ENCODE measurements at regions not wholly inside any gene's neighbourhood (a gene's known extent, or its start where the extent isn't known, plus 50 kb on each side); places are given as distances from the start of the nearest gene placed in this dataset.

- DNase-seq (ENCODE audit: low spot score) = no peak
- intact Hi-C loops (cut with DNase I) = no loop called here
These were observed 51.3 kb upstream of the LRRN2 start for GRCh38 chr1:204736836-204737235.

GRCh38 chr1:204738506-204738905 lies 53.0 kb upstream of the LRRN2 start:
- DNase-seq (ENCODE audit: low spot score) = no peak
- intact Hi-C loops (cut with DNase I) = no loop called here

GRCh38 chr1:204740354-204740753 lies 54.8 kb upstream of the LRRN2 start:
- intact Hi-C loops (cut with DNase I) = no loop called here
- no peak for DNase-seq (ENCODE audit: low spot score)

GRCh38 chr1:204741440-204741839 lies 55.9 kb upstream of the LRRN2 start:
- DNase-seq (ENCODE audit: low spot score) = no peak
- intact Hi-C loops (cut with DNase I) = no loop called here

- intact Hi-C loops (cut with DNase I) = no loop called here
- DNase-seq (ENCODE audit: low spot score) = no peak
These were observed 57.2 kb upstream of the LRRN2 start for GRCh38 chr1:204742676-204743251.

DNA sequence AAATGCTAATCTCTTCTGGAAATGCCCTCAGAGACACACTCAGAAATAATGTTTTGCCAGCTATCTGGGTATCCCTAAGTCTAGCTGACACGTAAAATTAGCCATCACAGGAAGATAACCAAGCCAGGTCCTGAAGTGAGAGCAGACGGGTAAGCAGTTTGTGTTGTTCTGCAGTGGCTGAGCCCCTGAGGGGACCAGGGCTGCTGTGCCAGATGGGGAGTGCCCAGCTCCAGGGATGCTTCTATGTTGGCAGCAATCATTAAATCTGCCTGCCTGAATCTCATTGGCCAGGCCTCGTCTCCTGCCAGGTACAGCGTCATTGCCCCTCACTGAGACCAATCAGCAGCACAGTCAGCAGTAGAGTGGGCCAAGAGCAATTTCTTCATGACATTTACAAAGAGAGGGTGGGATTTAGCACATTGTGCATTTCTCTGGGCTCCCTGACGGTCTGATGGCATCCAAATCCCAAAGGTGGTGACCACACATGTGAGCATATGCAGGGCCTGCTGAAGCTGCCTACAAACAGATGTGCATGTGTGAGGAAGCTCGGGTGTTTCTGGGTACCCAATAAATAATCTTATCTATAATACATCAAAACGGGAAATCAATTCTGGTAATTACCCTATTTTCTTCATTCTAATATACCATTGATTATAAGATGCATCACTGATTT lies 58.7 kb upstream of the LRRN2 start:
- intact Hi-C loops (cut with DNase I) = no loop called here
- DNase-seq (ENCODE audit: low spot score) = no peak

DNA sequence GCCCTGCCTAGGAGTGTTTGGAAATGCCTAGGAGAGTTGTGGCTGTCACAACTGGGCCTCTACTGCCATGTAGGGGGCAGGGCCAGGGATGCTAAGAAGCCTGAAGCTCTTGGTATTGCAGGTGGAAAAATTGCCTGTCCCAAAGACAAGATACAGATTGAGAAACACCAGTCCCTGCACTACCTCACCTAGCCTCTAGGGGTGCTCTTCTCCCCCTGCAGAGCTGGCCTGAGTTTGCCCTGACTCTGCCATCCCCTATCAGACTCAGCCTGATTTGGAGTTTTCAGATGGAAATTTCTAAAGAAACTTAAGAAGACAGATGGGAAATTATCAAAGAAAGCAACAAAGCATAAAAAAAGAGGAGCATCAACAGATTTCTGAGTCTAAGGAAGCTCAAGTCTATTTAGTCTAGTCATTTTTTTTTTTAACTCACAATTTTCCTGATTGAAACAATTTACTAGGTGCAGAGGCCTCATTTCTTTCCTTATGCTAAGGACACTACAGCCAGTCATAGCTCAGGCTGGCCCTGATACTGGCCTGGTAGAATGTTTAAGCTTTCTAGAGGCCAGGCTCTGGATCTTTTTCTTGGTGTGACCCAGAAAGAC lies 61.4 kb upstream of the LRRN2 start:
- intact Hi-C loops (cut with DNase I) = no loop called here
- DNase-seq (ENCODE audit: low spot score) = no peak

GRCh38 chr1:204751480-204751879 lies 65.9 kb upstream of the LRRN2 start:
- intact Hi-C loops (cut with DNase I) = no loop called here
- DNase-seq (ENCODE audit: low spot score) = no peak

DNA sequence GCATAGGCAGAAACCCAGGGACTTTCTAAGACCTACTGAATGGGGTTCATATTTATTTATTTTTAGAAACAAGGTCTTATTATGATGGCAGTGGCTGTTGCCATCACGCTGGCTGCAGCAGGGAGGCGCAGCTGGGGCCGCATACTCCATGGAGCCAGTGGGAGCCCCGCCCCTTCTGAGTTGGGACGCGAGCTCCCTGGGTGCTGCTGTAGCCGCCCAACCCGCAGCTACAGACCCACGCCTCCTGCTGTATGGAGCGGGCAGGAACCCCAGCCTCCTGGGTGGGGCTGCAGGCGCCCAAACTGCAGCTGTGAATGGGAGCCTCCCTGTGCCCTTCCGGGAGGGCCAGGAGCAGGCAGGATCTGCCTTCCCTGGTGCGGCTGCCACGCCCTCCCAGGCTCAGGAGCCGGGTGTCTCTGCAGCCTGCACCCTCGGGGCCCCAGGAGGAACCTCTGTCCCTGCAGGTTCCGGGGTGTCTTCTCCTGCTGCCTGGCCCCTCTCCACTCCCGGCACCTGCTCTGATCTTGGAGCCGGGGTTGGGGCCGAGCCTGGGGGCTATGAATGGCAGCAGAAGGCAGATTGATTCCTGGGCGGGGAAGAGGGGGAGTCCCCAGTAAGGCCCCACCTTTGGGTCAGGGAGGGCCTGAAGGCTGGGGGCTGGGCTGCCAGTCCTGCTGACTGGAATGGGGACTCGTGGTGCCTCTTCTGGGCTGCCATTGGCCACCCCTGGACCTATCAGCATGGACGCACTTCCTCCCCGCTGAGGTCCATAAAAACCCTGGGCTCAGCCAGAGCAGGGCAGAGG lies 66.5 kb upstream of the LRRN2 start:
- intact Hi-C loops (cut with DNase I) = no loop called here
- DNase-seq (ENCODE audit: low spot score) = no peak

DNA sequence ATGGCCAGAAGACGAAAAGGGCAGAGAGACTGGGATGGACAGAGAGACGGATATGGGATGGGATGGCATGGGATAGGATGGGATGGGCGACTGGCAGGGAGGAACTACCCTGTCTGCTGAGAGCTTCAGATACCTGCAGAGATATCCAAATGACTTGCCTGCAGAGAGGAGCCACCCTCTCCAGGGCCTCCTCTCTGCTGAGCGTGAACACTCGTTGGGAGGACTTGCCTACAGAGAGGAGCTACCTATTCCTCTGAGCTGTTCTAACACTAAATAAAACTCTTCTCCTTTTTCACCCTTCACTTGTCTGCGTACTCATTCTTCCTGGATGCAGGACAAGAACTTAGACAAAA lies 67.1 kb upstream of the LRRN2 start:
- intact Hi-C loops (cut with DNase I) = no loop called here
- no peak for DNase-seq (ENCODE audit: low spot score)

DNA sequence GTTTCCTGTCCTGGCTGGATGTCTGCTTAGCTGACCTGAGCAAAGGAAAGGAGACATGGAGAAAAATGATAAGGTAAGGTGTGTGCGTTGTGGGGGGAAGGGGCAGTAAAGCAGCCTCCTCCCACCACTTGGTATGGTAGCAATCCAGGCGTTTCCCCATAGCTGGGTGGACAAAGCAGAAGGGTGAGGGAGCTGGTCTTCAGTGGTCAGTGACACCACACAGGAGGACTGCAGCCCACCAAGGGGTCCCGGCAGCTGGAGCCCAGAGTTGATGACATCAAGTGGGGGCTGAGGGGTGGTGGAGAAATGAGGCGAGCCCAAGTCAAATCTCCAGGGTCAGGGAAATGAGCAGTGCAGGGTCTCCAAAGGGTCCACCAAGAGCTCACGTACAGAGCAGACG lies 69.3 kb upstream of the LRRN2 start:
- no peak for DNase-seq (ENCODE audit: low spot score)
- intact Hi-C loops (cut with DNase I) = no loop called here

- no peak for DNase-seq (ENCODE audit: low spot score)
- intact Hi-C loops (cut with DNase I) = no loop called here
These were observed 70.8 kb upstream of the LRRN2 start for GRCh38 chr1:204756349-204756748.

DNA sequence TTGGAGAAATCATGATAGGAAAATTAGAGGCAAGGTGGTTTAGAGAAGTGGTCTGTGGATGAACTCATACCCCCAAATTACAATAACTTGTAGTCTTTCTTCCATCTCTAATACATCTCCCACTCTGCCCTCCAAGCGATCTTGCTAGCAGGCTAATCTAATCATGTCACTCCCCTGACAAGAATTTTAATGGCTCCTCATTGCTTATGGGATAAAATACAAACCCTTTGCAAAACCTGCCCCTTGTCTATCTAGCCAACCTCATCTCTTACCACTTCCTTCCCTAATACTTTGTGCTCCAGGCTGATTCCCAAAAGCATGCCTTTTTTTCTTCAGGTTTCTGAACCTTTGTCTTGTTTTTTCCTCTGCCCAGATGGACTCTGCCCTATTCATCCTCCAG lies 71.3 kb upstream of the LRRN2 start:
- intact Hi-C loops (cut with DNase I) = no loop called here
- DNase-seq (ENCODE audit: low spot score) = no peak

DNA sequence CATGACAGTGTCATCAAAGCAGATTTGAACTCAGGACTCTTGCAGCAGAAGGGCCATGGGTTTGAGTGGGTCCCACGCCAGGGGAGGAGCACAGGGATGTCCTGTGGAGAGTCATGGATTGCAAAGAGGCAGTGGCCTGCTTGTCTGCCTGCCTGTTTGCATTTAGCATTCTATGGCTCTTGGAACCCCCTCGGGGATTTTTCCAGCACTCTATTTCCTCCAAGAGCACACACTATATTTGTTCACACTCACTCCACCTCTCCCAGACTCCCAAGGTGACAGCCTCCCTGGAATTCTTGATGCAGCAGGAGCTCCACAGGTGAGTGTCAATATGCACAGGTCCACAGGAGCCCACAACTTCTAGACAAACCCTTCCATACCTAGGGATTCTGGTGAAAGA lies 73.1 kb upstream of the LRRN2 start:
- intact Hi-C loops (cut with DNase I) = no loop called here
- no peak for DNase-seq (ENCODE audit: low spot score)

DNA sequence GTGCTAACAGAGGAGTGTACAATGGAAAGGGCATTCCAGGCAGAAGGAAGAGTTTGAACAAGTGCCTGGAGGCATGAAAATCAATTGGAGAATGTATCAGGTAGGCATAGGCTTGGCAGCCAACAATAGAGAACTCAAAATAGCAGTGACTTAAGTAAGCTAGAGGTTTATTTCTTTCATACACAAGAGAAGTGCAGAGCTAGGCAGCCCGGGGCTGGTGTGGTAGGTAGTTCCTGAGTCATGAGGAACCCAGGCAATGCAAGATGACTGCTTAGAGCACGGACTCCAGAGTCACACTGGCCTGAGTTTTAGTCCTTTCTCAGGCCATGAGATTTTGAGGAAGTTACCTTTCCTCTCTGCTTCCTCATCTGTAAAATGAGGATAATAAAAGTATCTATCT lies 74.8 kb upstream of the LRRN2 start:
- intact Hi-C loops (cut with DNase I) = loop anchor here in 1 of 2 donors (10.0 kb wide), 2 partner anchors 196 to 306 kb away; no protein-coding TSS in a partner anchor
- no peak for DNase-seq (ENCODE audit: low spot score)

DNA sequence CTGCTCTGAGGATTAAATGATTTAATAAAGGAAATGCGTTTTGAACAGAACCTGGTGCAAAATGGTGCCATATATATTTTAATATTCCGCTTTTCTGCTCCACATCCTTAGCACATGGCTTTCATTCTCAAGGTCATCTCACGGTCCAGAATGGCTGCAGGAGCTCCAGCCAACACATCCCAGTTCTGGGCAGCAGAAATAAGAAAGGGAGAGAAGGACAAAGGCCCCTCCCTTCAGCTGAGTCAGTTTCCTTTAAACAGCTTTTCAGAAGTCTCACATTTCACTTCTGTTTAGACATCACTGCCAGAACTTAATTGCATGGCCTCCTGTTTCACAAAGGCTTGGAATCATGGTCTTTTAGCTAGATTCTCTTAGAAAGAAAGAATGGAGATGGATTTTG lies 75.2 kb upstream of the LRRN2 start:
- intact Hi-C loops (cut with DNase I) = loop anchor here in 1 of 2 donors (10.0 kb wide), 2 partner anchors 196 to 306 kb away; no protein-coding TSS in a partner anchor

GRCh38 chr1:204763773-204764427 lies 78.4 kb upstream of the LRRN2 start:
- intact Hi-C loops (cut with DNase I) = loop anchor here (2.0 to 10.0 kb wide), 3 partner anchors 197 to 309 kb away; no protein-coding TSS in a partner anchor
- peak; percentile 94 for DNase-seq (ENCODE audit: low spot score)

More for the DNA sequence above, 75.2 kb upstream of the LRRN2 start:
- DNase-seq (ENCODE audit: low spot score) = no peak

DNA sequence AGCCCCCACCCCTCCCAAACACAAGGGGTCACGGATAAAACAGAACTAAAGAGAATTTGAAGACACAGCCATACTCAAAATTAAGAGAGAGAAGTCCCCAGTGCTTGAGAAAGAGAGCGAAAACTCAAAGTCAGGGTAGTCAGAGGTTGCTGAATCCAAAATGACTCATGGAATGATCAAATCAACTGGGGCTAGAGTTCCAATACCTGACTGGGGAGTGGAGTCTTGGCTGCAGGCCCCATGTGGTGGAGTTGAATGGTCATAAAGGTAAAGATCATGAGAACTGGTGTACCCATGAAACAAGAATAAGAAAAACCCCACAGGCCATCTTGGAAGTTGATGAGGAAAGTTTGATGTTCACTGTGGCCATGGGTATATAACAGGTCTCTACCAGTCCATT lies 84.5 kb upstream of the LRRN2 start:
- intact Hi-C loops (cut with DNase I) = loop anchor here in 1 of 2 donors (10.0 kb wide), 2 partner anchors 205 to 315 kb away; no protein-coding TSS in a partner anchor
- DNase-seq (ENCODE audit: low spot score) = no peak

DNA sequence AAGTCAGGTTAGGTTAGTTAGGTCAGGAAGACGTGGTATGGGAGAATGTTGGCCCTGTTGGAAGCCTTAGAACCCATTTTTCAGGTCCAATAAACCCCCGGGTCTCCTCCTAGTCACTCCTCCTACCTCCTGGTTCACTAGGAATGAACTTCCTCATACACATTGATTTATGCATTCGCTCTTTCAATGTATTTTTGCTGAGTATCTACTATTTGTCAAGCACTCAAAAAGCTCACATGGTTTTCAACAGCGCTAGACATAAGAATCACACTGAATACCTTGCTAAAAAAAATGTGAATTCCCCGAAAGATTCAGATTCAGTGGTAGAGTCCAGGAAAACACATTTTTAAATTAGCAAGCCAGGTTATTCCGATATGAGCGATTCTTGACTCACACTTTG lies 85.8 kb upstream of the LRRN2 start:
- no peak for DNase-seq (ENCODE audit: low spot score)
- intact Hi-C loops (cut with DNase I) = no loop called here

DNA sequence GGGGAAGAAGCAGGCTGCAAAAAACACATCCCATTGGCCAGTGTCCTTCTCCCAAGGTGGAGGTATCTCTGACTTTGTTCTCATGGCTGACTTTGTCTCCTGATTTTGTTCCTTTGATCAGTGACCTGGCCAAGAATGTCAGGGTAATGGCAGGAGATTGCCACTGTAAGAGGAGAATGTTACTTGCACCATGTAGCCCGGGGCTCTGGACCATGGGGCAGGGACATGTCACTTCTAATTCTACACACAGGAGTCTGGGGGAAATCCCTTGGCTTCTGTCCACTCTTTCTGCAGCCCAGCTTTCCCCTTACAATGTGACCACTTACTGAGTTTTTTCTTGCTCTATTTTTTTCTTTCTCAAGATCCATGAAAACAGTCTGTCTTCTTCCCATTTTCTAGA lies 87.7 kb upstream of the LRRN2 start:
- DNase-seq (ENCODE audit: low spot score) = no peak
- intact Hi-C loops (cut with DNase I) = no loop called here
